ENCODE measurements at regions not wholly inside any gene's neighbourhood (a gene's known extent, or its start where the extent isn't known, plus 50 kb on each side); places are given as distances from the start of the nearest gene placed in this dataset.

- H3K9me3 ChIP-seq (ENCODE audit: control insufficient read depth, low read length) = no peaks in the 10 kb centered on the region
- no peak overlapping the region for H3K4me3 ChIP-seq (ENCODE audit: extremely low read depth, insufficient read depth, low read length, poor library complexity, severe bottlenecking)
- H3K27ac ChIP-seq (ENCODE audit: low read depth, low read length, severe bottlenecking) = no peak overlapping the region
- H3K36me3 ChIP-seq (ENCODE audit: control insufficient read depth, insufficient read depth, low read length) = no peaks in the 10 kb centered on the region
- 75% methylated on average over 1 of the region's 1 CpG; no CpG with 5 or more reads in 1 of the 2 experiments for WGBS, 2 experiments (ENCODE audit: insufficient coverage in 2 of 2)
- H3K4me1 ChIP-seq (ENCODE audit: control insufficient read depth, insufficient read depth, low read length, poor library complexity, severe bottlenecking) = no peaks in the 10 kb centered on the region
Observed at GRCh38 chr1:166221316-166221715, 54.5 kb upstream of the FAM78B start.

GRCh38 chr1:166233750-166234366, 67.1 kb upstream of the FAM78B start:
- Histone ChIP-seq H3K4me3 (ENCODE audit: extremely low read depth, insufficient read depth, low read length, poor library complexity, severe bottlenecking) (no peak overlapping the region), H3K36me3 (ENCODE audit: control insufficient read depth, insufficient read depth, low read length) (no peaks in the 10 kb centered on the region), H3K27ac (ENCODE audit: low read depth, low read length, severe bottlenecking) (no peak overlapping the region), H3K9me3 (ENCODE audit: control insufficient read depth, low read length) (no peaks in the 10 kb centered on the region), H3K4me1 (ENCODE audit: control insufficient read depth, insufficient read depth, low read length, poor library complexity, severe bottlenecking) (peaks cover 7% of the 10 kb centered on the region)
- WGBS, 2 experiments (ENCODE audit: insufficient coverage in 2 of 2) = 78 to 92% methylated on average over 2 to 4 of the region's 6 CpGs

GRCh38 chr1:166235728-166236127, 68.9 kb upstream of the FAM78B start:
- Histone ChIP-seq H3K4me3 (ENCODE audit: extremely low read depth, insufficient read depth, low read length, poor library complexity, severe bottlenecking) (no peak overlapping the region), H3K4me1 (ENCODE audit: control insufficient read depth, insufficient read depth, low read length, poor library complexity, severe bottlenecking) (peaks cover 7% of the 10 kb centered on the region), H3K36me3 (ENCODE audit: control insufficient read depth, insufficient read depth, low read length) (no peaks in the 10 kb centered on the region), H3K27ac (ENCODE audit: low read depth, low read length, severe bottlenecking) (no peak overlapping the region), H3K9me3 (ENCODE audit: control insufficient read depth, low read length) (no peaks in the 10 kb centered on the region)
- WGBS, 2 experiments (ENCODE audit: insufficient coverage in 2 of 2) = 83 to 92% methylated on average over 2 of the region's 2 CpGs

- H3K4me3 ChIP-seq (ENCODE audit: extremely low read depth, insufficient read depth, low read length, poor library complexity, severe bottlenecking) = no peak overlapping the region
Observed at GRCh38 chr1:166237675-166238074, 70.9 kb upstream of the FAM78B start.

GRCh38 chr1:166253076-166253779, 86.4 kb upstream of the FAM78B start:
- no peaks in the 10 kb centered on the region for H3K36me3 ChIP-seq (ENCODE audit: control insufficient read depth, insufficient read depth, low read length)
- H3K27ac ChIP-seq (ENCODE audit: low read depth, low read length, severe bottlenecking) = no peak overlapping the region
- no peaks in the 10 kb centered on the region for H3K4me1 ChIP-seq (ENCODE audit: control insufficient read depth, insufficient read depth, low read length, poor library complexity, severe bottlenecking)
- no peak overlapping the region for H3K4me3 ChIP-seq (ENCODE audit: extremely low read depth, insufficient read depth, low read length, poor library complexity, severe bottlenecking)
- H3K9me3 ChIP-seq (ENCODE audit: control insufficient read depth, low read length) = no peaks in the 10 kb centered on the region

More at GRCh38 chr1:166237675-166238074, 70.9 kb upstream of the FAM78B start:
- no peak overlapping the region for H3K27ac ChIP-seq (ENCODE audit: low read depth, low read length, severe bottlenecking)
- WGBS, 2 experiments (ENCODE audit: insufficient coverage in 2 of 2) = no CpG with 5 or more reads among the region's 1 CpG
- H3K36me3 ChIP-seq (ENCODE audit: control insufficient read depth, insufficient read depth, low read length) = no peaks in the 10 kb centered on the region
- H3K4me1 ChIP-seq (ENCODE audit: control insufficient read depth, insufficient read depth, low read length, poor library complexity, severe bottlenecking) = peaks cover 7% of the 10 kb centered on the region
- H3K9me3 ChIP-seq (ENCODE audit: control insufficient read depth, low read length) = no peaks in the 10 kb centered on the region

GRCh38 chr1:166258017-166258416, 91.2 kb upstream of the FAM78B start:
- Histone ChIP-seq H3K4me1 (ENCODE audit: control insufficient read depth, insufficient read depth, low read length, poor library complexity, severe bottlenecking) (no peaks in the 10 kb centered on the region), H3K4me3 (ENCODE audit: extremely low read depth, insufficient read depth, low read length, poor library complexity, severe bottlenecking) (no peak overlapping the region), H3K9me3 (ENCODE audit: control insufficient read depth, low read length) (no peaks in the 10 kb centered on the region), H3K36me3 (ENCODE audit: control insufficient read depth, insufficient read depth, low read length) (no peaks in the 10 kb centered on the region), H3K27ac (ENCODE audit: low read depth, low read length, severe bottlenecking) (no peak overlapping the region)
- 65 to 87% methylated on average over 2 to 3 of the region's 3 CpGs for WGBS, 2 experiments (ENCODE audit: insufficient coverage in 2 of 2)

GRCh38 chr1:166261511-166261910, 94.7 kb upstream of the FAM78B start:
- Histone ChIP-seq H3K4me3 (ENCODE audit: extremely low read depth, insufficient read depth, low read length, poor library complexity, severe bottlenecking) (no peak overlapping the region), H3K4me1 (ENCODE audit: control insufficient read depth, insufficient read depth, low read length, poor library complexity, severe bottlenecking) (no peaks in the 10 kb centered on the region), H3K36me3 (ENCODE audit: control insufficient read depth, insufficient read depth, low read length) (no peaks in the 10 kb centered on the region), H3K27ac (ENCODE audit: low read depth, low read length, severe bottlenecking) (no peak overlapping the region), H3K9me3 (ENCODE audit: control insufficient read depth, low read length) (no peaks in the 10 kb centered on the region)
- 89 to 93% methylated on average over 2 of the region's 3 CpGs for WGBS, 2 experiments (ENCODE audit: insufficient coverage in 2 of 2)

GRCh38 chr1:166270476-166271150, 103.8 kb upstream of the FAM78B start:
- WGBS, 2 experiments (ENCODE audit: insufficient coverage in 2 of 2) = 85 to 100% methylated on average over 1 to 2 of the region's 2 CpGs
- Histone ChIP-seq H3K27ac (ENCODE audit: low read depth, low read length, severe bottlenecking) (no peak overlapping the region), H3K4me3 (ENCODE audit: extremely low read depth, insufficient read depth, low read length, poor library complexity, severe bottlenecking) (no peak overlapping the region), H3K9me3 (ENCODE audit: control insufficient read depth, low read length) (no peaks in the 10 kb centered on the region), H3K36me3 (ENCODE audit: control insufficient read depth, insufficient read depth, low read length) (no peaks in the 10 kb centered on the region), H3K4me1 (ENCODE audit: control insufficient read depth, insufficient read depth, low read length, poor library complexity, severe bottlenecking) (no peaks in the 10 kb centered on the region)

- no peaks in the 10 kb centered on the region for H3K4me1 ChIP-seq (ENCODE audit: control insufficient read depth, insufficient read depth, low read length, poor library complexity, severe bottlenecking)
- H3K9me3 ChIP-seq (ENCODE audit: control insufficient read depth, low read length) = no peaks in the 10 kb centered on the region
- no CpG with 5 or more reads among the region's 1 CpG for WGBS, 2 experiments (ENCODE audit: insufficient coverage in 2 of 2)
- H3K27ac ChIP-seq (ENCODE audit: low read depth, low read length, severe bottlenecking) = no peak overlapping the region
- H3K36me3 ChIP-seq (ENCODE audit: control insufficient read depth, insufficient read depth, low read length) = no peaks in the 10 kb centered on the region
- H3K4me3 ChIP-seq (ENCODE audit: extremely low read depth, insufficient read depth, low read length, poor library complexity, severe bottlenecking) = no peak overlapping the region
Observed at GRCh38 chr1:166271151-166271538, 104.3 kb upstream of the FAM78B start.

- Histone ChIP-seq H3K4me1 (ENCODE audit: control insufficient read depth, insufficient read depth, low read length, poor library complexity, severe bottlenecking) (no peaks in the 10 kb centered on the region), H3K36me3 (ENCODE audit: control insufficient read depth, insufficient read depth, low read length) (no peaks in the 10 kb centered on the region), H3K27ac (ENCODE audit: low read depth, low read length, severe bottlenecking) (no peak overlapping the region), H3K4me3 (ENCODE audit: extremely low read depth, insufficient read depth, low read length, poor library complexity, severe bottlenecking) (no peak overlapping the region), H3K9me3 (ENCODE audit: control insufficient read depth, low read length) (no peaks in the 10 kb centered on the region)
- WGBS, 2 experiments (ENCODE audit: insufficient coverage in 2 of 2) = 80 to 100% methylated on average over 1 of the region's 1 CpG
Observed at GRCh38 chr1:166272155-166272554, 105.4 kb upstream of the FAM78B start.

GRCh38 chr1:166272851-166273250, 106.0 kb upstream of the FAM78B start:
- Histone ChIP-seq H3K9me3 (ENCODE audit: control insufficient read depth, low read length) (no peaks in the 10 kb centered on the region), H3K27ac (ENCODE audit: low read depth, low read length, severe bottlenecking) (no peak overlapping the region), H3K4me1 (ENCODE audit: control insufficient read depth, insufficient read depth, low read length, poor library complexity, severe bottlenecking) (no peaks in the 10 kb centered on the region), H3K36me3 (ENCODE audit: control insufficient read depth, insufficient read depth, low read length) (no peaks in the 10 kb centered on the region), H3K4me3 (ENCODE audit: extremely low read depth, insufficient read depth, low read length, poor library complexity, severe bottlenecking) (no peak overlapping the region)

Data from mesodermal cell (in vitro differentiated cells).